Panc1 (cell line): ENCODE measurements at regions not wholly inside any gene's neighbourhood (a gene's known extent, or its start where the extent isn't known, plus 50 kb on each side); places are given as distances from the start of the nearest gene placed in this dataset.

ENCODE experiments used
- ATAC-seq: fragments of 200-7000 bp; cut with Tn5 transposase; 2 replicates; pipeline ENCODE4 v1.9.1; 2020; ENCODE audit warnings: mild to moderate bottlenecking, moderate library complexity
- BruUV-seq: library from RNA; stranded (reverse); fragments of 400-500 nt; replicated peaks from 2 replicates; lab custom pipeline; 2021; lab: Mats Ljungman, UMichigan
- CTCF ChIA-PET: fragments of 300-600 bp; sonication (Branson Sonifier 250); formaldehyde crosslinking; loops from one replicate; lab custom pipeline; 2022; ENCODE audit warnings: antibody characterized with exemption; lab: Charles Lee
- POLR2A ChIA-PET: fragments of 300-600 bp; sonication (Branson Sonifier 250); formaldehyde crosslinking; loops from one replicate; lab custom pipeline; 2022; ENCODE audit warnings: antibody characterized with exemption; lab: Charles Lee
- DNase-seq: peaks from one replicate; pipeline ENCODE4 v3.0.0-alpha.2; 2010; ENCODE audit warnings: low read depth, low spot score
- H3K27ac ChIP-seq: 2 replicates; pipeline ENCODE4 v1.5.1; 2011; ENCODE audit warnings: mild to moderate bottlenecking, low read length, inconsistent platforms
- H3K27me3 ChIP-seq: fragments of 200-500 bp; sonication (Bioruptor generic); 2 replicates; pipeline ENCODE4 v1.6.0; 2014; ENCODE audit warnings: low read length, inconsistent platforms; ENCODE audit not compliant: control insufficient read depth, insufficient read depth
- H3K36me3 ChIP-seq: fragments of 200-500 bp; sonication (Bioruptor generic); 2 replicates; pipeline ENCODE4 v1.5.1; 2014; ENCODE audit warnings: inconsistent platforms, mild to moderate bottlenecking, low read length, moderate library complexity; ENCODE audit not compliant: control insufficient read depth, insufficient read depth
- H3K4me1 ChIP-seq: 2 replicates; pipeline ENCODE4 v1.5.1; 2011; ENCODE audit warnings: inconsistent platforms, mild to moderate bottlenecking, low read length, moderate library complexity; ENCODE audit not compliant: control insufficient read depth, insufficient read depth
- H3K4me3 ChIP-seq, 2 experiments: 2 replicates each; pipeline ENCODE4 v1.5.1; 2011 to 2012; ENCODE audit warnings: low read depth in 2 of 2, low read length in 2 of 2, mild to moderate bottlenecking in 2 of 2, inconsistent platforms in 1 of 2, moderate library complexity in 1 of 2
- H3K9me3 ChIP-seq: fragments of 200-500 bp; sonication (Bioruptor generic); 2 replicates; pipeline ENCODE4 v1.5.1; 2014; ENCODE audit warnings: low read depth, mild to moderate bottlenecking, inconsistent platforms, low read length, moderate library complexity; ENCODE audit not compliant: control insufficient read depth, insufficient read depth
- CTCF ChIP-seq: fragments of 450-650 bp; IDR thresholded peaks from 2 replicates; pipeline ENCODE4 v1.5.1; 2017; ENCODE audit warnings: mild to moderate bottlenecking
- POLR2AphosphoS5 ChIP-seq: IDR thresholded peaks from 2 replicates; pipeline ENCODE4 v1.6.1; 2012; ENCODE audit warnings: mild to moderate bottlenecking, low read depth, low read length, moderate library complexity
- SIN3A ChIP-seq: IDR thresholded peaks from 2 replicates; pipeline ENCODE4 v1.6.1; 2012; ENCODE audit warnings: low read depth, mild to moderate bottlenecking, low read length, moderate library complexity, borderline replicate concordance; ENCODE audit not compliant: insufficient read depth
- TCF7L2 ChIP-seq: IDR thresholded peaks from 2 replicates; pipeline ENCODE4 v1.6.1; 2011; ENCODE audit warnings: mild to moderate bottlenecking, low read depth, low read length, inconsistent platforms
- in situ Hi-C: cut with HindIII; loops from 2 replicates; pipeline ENCODE4 v1.10.0; 2016; ENCODE audit warnings: low sequenced_read_pairs, low pct_unique_long_range_greater_than_20kb
- intact Hi-C: fragments of 100-400 bp; cut with micrococcal nuclease; formaldehyde crosslinking; loops from one replicate; pipeline ENCODE4 v1.10.0; 2022; ENCODE audit not compliant: unreplicated experiment
- TF ChIP-seq, protein P1 (sequence below), 2 experiments: IDR thresholded peaks; 2 replicates each; pipeline ENCODE4 v1.6.1; 2011 to 2012; ENCODE audit warnings: low read depth in 2 of 2, control low read depth in 1 of 2, low read length in 1 of 2, mild to moderate bottlenecking in 1 of 2, moderate library complexity in 1 of 2; ENCODE audit not compliant: insufficient read depth in 1 of 2

DNA sequence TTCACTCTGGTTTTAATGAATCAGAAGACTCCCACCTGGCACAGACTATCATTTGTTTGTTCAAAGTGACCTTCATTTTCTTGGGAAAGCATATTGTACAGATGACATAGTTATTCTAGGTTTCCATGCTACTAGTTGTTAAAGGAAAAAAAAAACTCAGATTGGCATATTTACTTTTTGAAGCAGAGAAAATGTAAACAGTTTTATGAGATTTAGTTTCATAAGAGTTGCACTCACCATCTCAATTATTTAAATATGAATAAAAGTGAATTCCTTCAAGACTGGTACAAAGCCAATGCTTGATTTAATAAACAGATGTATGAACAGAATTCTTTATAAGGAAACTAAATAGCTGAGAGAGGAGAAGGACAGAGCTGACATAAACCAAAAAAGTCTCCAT, 280.3 kb upstream of the UGT8 start:
- intact Hi-C loops: loop anchor here (5.0 kb wide), 1 partner anchor 789 kb away; no protein-coding TSS in a partner anchor
- H3K36me3 ChIP-seq: no peaks in the 10 kb centered on the region
- ATAC-seq: no peak
- H3K4me1 ChIP-seq: no peaks in the 10 kb centered on the region
- in situ Hi-C loops: no loop called here
- CTCF ChIA-PET: no interaction called here
- TF ChIP-seq TCF7L2 (no peak), CTCF (no peak)
- POLR2A ChIA-PET: no interaction called here
- no peaks in the 10 kb centered on the region for H3K9me3 ChIP-seq
- H3K27me3 ChIP-seq: no peaks in the 10 kb centered on the region
- BruUV-seq: no TSS peak
- H3K27ac ChIP-seq: no peak overlapping the region
- H3K4me3 ChIP-seq: no peak overlapping the region
- DNase-seq: no peak

DNA sequence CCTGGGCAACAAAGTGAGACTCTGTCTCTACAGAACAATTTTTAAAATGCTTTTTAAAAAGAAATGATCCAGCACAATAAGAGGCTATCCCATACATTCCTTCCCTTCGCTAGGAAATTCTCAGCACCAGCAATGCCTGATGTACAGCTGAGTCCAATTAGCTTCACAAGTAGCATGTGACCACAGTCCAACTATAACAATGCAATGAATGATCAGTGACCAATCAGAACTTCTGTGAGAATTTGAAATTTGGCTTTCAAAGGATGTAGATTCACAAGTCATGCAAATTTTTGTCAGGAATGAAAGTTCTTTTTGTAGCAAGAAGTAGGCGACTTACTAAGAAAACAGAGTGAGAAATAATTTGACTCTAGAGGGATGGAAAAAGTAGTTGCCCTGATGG, 278.5 kb upstream of the UGT8 start:
- no peaks in the 10 kb centered on the region for H3K27me3 ChIP-seq
- ATAC-seq: no peak
- CTCF ChIA-PET: no interaction called here
- no peaks in the 10 kb centered on the region for H3K9me3 ChIP-seq
- no TSS peak for BruUV-seq
- intact Hi-C loops: no loop called here
- H3K4me1 ChIP-seq: no peaks in the 10 kb centered on the region
- no peak for TF ChIP-seq TCF7L2
- TF ChIP-seq, protein P1, sequence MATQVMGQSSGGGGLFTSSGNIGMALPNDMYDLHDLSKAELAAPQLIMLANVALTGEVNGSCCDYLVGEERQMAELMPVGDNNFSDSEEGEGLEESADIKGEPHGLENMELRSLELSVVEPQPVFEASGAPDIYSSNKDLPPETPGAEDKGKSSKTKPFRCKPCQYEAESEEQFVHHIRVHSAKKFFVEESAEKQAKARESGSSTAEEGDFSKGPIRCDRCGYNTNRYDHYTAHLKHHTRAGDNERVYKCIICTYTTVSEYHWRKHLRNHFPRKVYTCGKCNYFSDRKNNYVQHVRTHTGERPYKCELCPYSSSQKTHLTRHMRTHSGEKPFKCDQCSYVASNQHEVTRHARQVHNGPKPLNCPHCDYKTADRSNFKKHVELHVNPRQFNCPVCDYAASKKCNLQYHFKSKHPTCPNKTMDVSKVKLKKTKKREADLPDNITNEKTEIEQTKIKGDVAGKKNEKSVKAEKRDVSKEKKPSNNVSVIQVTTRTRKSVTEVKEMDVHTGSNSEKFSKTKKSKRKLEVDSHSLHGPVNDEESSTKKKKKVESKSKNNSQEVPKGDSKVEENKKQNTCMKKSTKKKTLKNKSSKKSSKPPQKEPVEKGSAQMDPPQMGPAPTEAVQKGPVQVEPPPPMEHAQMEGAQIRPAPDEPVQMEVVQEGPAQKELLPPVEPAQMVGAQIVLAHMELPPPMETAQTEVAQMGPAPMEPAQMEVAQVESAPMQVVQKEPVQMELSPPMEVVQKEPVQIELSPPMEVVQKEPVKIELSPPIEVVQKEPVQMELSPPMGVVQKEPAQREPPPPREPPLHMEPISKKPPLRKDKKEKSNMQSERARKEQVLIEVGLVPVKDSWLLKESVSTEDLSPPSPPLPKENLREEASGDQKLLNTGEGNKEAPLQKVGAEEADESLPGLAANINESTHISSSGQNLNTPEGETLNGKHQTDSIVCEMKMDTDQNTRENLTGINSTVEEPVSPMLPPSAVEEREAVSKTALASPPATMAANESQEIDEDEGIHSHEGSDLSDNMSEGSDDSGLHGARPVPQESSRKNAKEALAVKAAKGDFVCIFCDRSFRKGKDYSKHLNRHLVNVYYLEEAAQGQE (IDR thresholded peaks at IDR 0.05; ENCODE audit: insufficient read depth in 1 of 2, low read depth in 2 of 2, low read length in 1 of 2): no peak
- TF ChIP-seq CTCF: no peak
- no peak for TF ChIP-seq POLR2AphosphoS5
- no peak for TF ChIP-seq SIN3A
- H3K27ac ChIP-seq: no peak overlapping the region
- H3K36me3 ChIP-seq: no peaks in the 10 kb centered on the region
- POLR2A ChIA-PET: no interaction called here
- no peak for DNase-seq
- no peak overlapping the region for H3K4me3 ChIP-seq
- in situ Hi-C loops: no loop called here
